MM.1S (cell line): ENCODE measurements at regions not wholly inside any gene's neighbourhood (a gene's known extent, or its start where the extent isn't known, plus 50 kb on each side); places are given as distances from the start of the nearest gene placed in this dataset.

Experiments
- DNase-seq: peaks from one replicate; pipeline ENCODE4 v3.0.0-alpha.2; 2015
- H2AFZ ChIP-seq: fragments of 300-600 bp; sonication (generic); 2 replicates; pipeline ENCODE4 v1.6.0; 2016; ENCODE audit warnings: antibody characterized with exemption, low read length
- H3F3A ChIP-seq: fragments of 300-600 bp; sonication (generic); 2 replicates; pipeline ENCODE4 v1.6.1; 2016; ENCODE audit warnings: mild to moderate bottlenecking, antibody characterized with exemption, low read length, moderate library complexity, mixed read lengths; ENCODE audit not compliant: insufficient read depth
- H3K27ac ChIP-seq: fragments of 300-600 bp; sonication (generic); 2 replicates; pipeline ENCODE4 v1.5.1; 2016; ENCODE audit warnings: mild to moderate bottlenecking, low read length
- H3K27me3 ChIP-seq: fragments of 300-600 bp; sonication (generic); replicated peaks from 2 replicates; pipeline ENCODE4 v1.6.0; 2016; ENCODE audit warnings: low read length; ENCODE audit not compliant: insufficient read depth
- H3K36me3 ChIP-seq: fragments of 300-600 bp; sonication (generic); replicated peaks from 2 replicates; pipeline ENCODE4 v1.6.1; 2016; ENCODE audit warnings: mild to moderate bottlenecking, low read length, mixed read lengths; ENCODE audit not compliant: insufficient read depth
- H3K4me1 ChIP-seq: fragments of 300-600 bp; sonication (generic); 2 replicates; pipeline ENCODE4 v1.6.1; 2016; ENCODE audit warnings: low read length, mixed read lengths
- H3K4me2 ChIP-seq: fragments of 300-600 bp; sonication (generic); 2 replicates; pipeline ENCODE4 v1.6.0; 2016; ENCODE audit warnings: low read depth, low read length
- H3K4me3 ChIP-seq: fragments of 300-600 bp; sonication (generic); 2 replicates; pipeline ENCODE4 v1.5.1; 2016; ENCODE audit warnings: low read length, mixed read lengths
- H3K79me2 ChIP-seq: fragments of 300-600 bp; sonication (generic); 2 replicates; pipeline ENCODE4 v1.6.1; 2016; ENCODE audit warnings: mixed run types, low read length, mixed read lengths
- H3K9ac ChIP-seq: fragments of 300-600 bp; sonication (generic); 2 replicates; pipeline ENCODE4 v1.6.1; 2016; ENCODE audit warnings: low read length, mixed read lengths
- H3K9me2 ChIP-seq: fragments of 300-600 bp; sonication (generic); replicated peaks from 2 replicates; pipeline ENCODE4 v1.6.1; 2016; ENCODE audit warnings: mild to moderate bottlenecking, low read length, mixed read lengths; ENCODE audit not compliant: insufficient read depth
- H3K9me3 ChIP-seq: fragments of 300-600 bp; sonication (generic); replicated peaks from 2 replicates; pipeline ENCODE4 v1.6.1; 2016; ENCODE audit warnings: mild to moderate bottlenecking, low read length, mixed read lengths; ENCODE audit not compliant: insufficient read depth
- H4K20me1 ChIP-seq: fragments of 300-600 bp; sonication (generic); 2 replicates; pipeline ENCODE4 v1.6.1; 2016; ENCODE audit warnings: mild to moderate bottlenecking, low read length, moderate library complexity, mixed read lengths; ENCODE audit not compliant: insufficient read depth
- CTCF ChIP-seq: fragments of 300-600 bp; sonication (generic); IDR thresholded peaks from 2 replicates; pipeline ENCODE4 v1.5.1; 2016; ENCODE audit warnings: antibody characterized with exemption, low read length, mixed read lengths
- EZH2 ChIP-seq: fragments of 300-600 bp; sonication (generic); optimal IDR thresholded peaks from 2 replicates; pipeline ENCODE3; 2017; ENCODE audit warnings: low read depth, mild to moderate bottlenecking, antibody characterized with exemption, low read length, mixed read lengths
- EZH2phosphoT487 ChIP-seq: fragments of 300-600 bp; sonication (generic); IDR thresholded peaks from 2 replicates; pipeline ENCODE4 v1.6.1; 2018; ENCODE audit warnings: antibody characterized with exemption, low read length

GRCh38 chr15:98062869-98063268, 102.4 kb downstream of the ARRDC4 start:
- Histone ChIP-seq H3K27me3 (no peaks in the 10 kb centered on the region), H3K79me2 (no peaks in the 10 kb centered on the region), H3K36me3 (no peaks in the 10 kb centered on the region), H3K9me3 (no peaks in the 10 kb centered on the region), H4K20me1 (no peaks in the 10 kb centered on the region), H3F3A (no peaks in the 10 kb centered on the region), H3K4me1 (peaks cover 7% of the 10 kb centered on the region; the same call in 1 of the 2 replicates), H3K27ac (no peak overlapping the region), H3K9ac (no peak overlapping the region), H3K9me2 (no peaks in the 10 kb centered on the region), H3K4me3 (no peak overlapping the region), H3K4me2 (peak overlapping the region; percentile 15; the same call in 1 of the 2 replicates), H2AFZ (no peak overlapping the region)
- TF ChIP-seq EZH2phosphoT487, result no peak
- no peak for TF ChIP-seq EZH2
- no peak for TF ChIP-seq CTCF
- no peak for DNase-seq

GRCh38 chr15:98063315-98063714, 102.8 kb downstream of the ARRDC4 start:
- Histone ChIP-seq H3K4me2 (peak overlapping the region; percentile 15; the same call in 1 of the 2 replicates), H3K4me1 (peaks cover 7% of the 10 kb centered on the region; the same call in 1 of the 2 replicates)
- no peak for DNase-seq

GRCh38 chr15:98063871-98064270, 103.4 kb downstream of the ARRDC4 start:
- H3K9me2 ChIP-seq, result no peaks in the 10 kb centered on the region
- no peak overlapping the region for H2AFZ ChIP-seq
- no peak overlapping the region for H3K9ac ChIP-seq
- no peak for TF ChIP-seq EZH2
- no peak for TF ChIP-seq EZH2phosphoT487
- no peak for TF ChIP-seq CTCF
- H3K4me3 ChIP-seq, result no peak overlapping the region
- no peaks in the 10 kb centered on the region for H3K9me3 ChIP-seq
- H3K27me3 ChIP-seq, result no peaks in the 10 kb centered on the region
- no peaks in the 10 kb centered on the region for H3F3A ChIP-seq
- H3K4me2 ChIP-seq, result 0 out of 2 replicates have a peak overlapping the region, but pooled peaks have one; percentile 15
- peaks cover 7% of the 10 kb centered on the region; the same call in 1 of the 2 replicates for H3K4me1 ChIP-seq
- H3K36me3 ChIP-seq, result no peaks in the 10 kb centered on the region
- H4K20me1 ChIP-seq, result no peaks in the 10 kb centered on the region
- no peak overlapping the region for H3K27ac ChIP-seq
- H3K79me2 ChIP-seq, result no peaks in the 10 kb centered on the region
- no peak for DNase-seq

More at GRCh38 chr15:98063315-98063714, 102.8 kb downstream of the ARRDC4 start:
- Histone ChIP-seq H3K9me3 (no peaks in the 10 kb centered on the region), H3K9ac (no peak overlapping the region), H4K20me1 (no peaks in the 10 kb centered on the region), H2AFZ (no peak overlapping the region), H3K27me3 (no peaks in the 10 kb centered on the region), H3K9me2 (no peaks in the 10 kb centered on the region), H3K27ac (no peak overlapping the region), H3K36me3 (no peaks in the 10 kb centered on the region), H3K4me3 (no peak overlapping the region), H3K79me2 (no peaks in the 10 kb centered on the region), H3F3A (no peaks in the 10 kb centered on the region)
- TF ChIP-seq EZH2phosphoT487, result no peak
- no peak for TF ChIP-seq EZH2
- no peak for TF ChIP-seq CTCF
